Uterus (tissue), 2 donors: ENCODE measurements at regions not wholly inside any gene's neighbourhood (a gene's known extent, or its start where the extent isn't known, plus 50 kb on each side); places are given as distances from the start of the nearest gene placed in this dataset.

Experiments
- CTCF ChIP-seq, 4 experiments: fragments of 200-600 bp in 2 of 4; fragments of 450-650 bp in 2 of 4; sonication (generic) in 2 of 4; IDR thresholded peaks; one replicate each; pipeline ENCODE4 v1.5.1; 2016 to 2019; ENCODE audit warnings: antibody characterized with exemption in 4 of 4, mild to moderate bottlenecking in 2 of 4, moderate library complexity in 1 of 4
- POLR2A ChIP-seq, 2 donors: fragments of 450-650 bp; IDR thresholded peaks; one replicate each; pipeline ENCODE4 v1.6.1; 2016; ENCODE audit warnings: antibody characterized with exemption in 2 of 2, mild to moderate bottlenecking in 1 of 2, moderate library complexity in 1 of 2

GRCh38 chr1:232499188-232499587, 130.7 kb downstream of the SIPA1L2 start:
- no peak for TF ChIP-seq CTCF (IDR thresholded peaks at IDR 0.05)
- TF ChIP-seq POLR2A (IDR thresholded peaks at IDR 0.05) = no peak
